ENCODE measurements at regions not wholly inside any gene's neighbourhood (a gene's known extent, or its start where the extent isn't known, plus 50 kb on each side); places are given as distances from the start of the nearest gene placed in this dataset.

- no peak for DNase-seq (ENCODE audit: low spot score)
Observed at GRCh38 chr4:127548990-127549925, 83.5 kb upstream of the INTU start.

- no peak for DNase-seq (ENCODE audit: low spot score)
Observed at GRCh38 chr4:127555106-127555505, 77.7 kb upstream of the INTU start.

GRCh38 chr4:127558088-127558487 is 74.7 kb upstream of the INTU start:
- DNase-seq (ENCODE audit: low spot score): no peak

- no peak for DNase-seq (ENCODE audit: low spot score)
Observed at GRCh38 chr4:127558489-127559407, 74.0 kb upstream of the INTU start.

- DNase-seq (ENCODE audit: low spot score): no peak
Observed at GRCh38 chr4:127559981-127560380, 72.8 kb upstream of the INTU start.

- DNase-seq (ENCODE audit: low spot score): no peak
Observed at GRCh38 chr4:127560755-127561154, 72.0 kb upstream of the INTU start.

- no peak for DNase-seq (ENCODE audit: low spot score)
Observed at GRCh38 chr4:127574643-127575042, 58.1 kb upstream of the INTU start.

GRCh38 chr4:127575888-127576287 is 56.9 kb upstream of the INTU start:
- DNase-seq (ENCODE audit: low spot score): no peak

- no peak for DNase-seq (ENCODE audit: low spot score)
Observed at GRCh38 chr4:127578491-127578890, 54.3 kb upstream of the INTU start.

- no peak for DNase-seq (ENCODE audit: low spot score)
Observed at GRCh38 chr4:127578967-127579366, 53.8 kb upstream of the INTU start.

- no peak for DNase-seq (ENCODE audit: low spot score)
Observed at GRCh38 chr4:127579821-127580220, 52.9 kb upstream of the INTU start.

- no peak for DNase-seq (ENCODE audit: low spot score)
Observed at GRCh38 chr4:127580300-127580699, 52.5 kb upstream of the INTU start.

GRCh38 chr4:127580891-127581290 is 51.9 kb upstream of the INTU start:
- DNase-seq (ENCODE audit: low spot score): no peak
